ENCODE measurements at regions not wholly inside any gene's neighbourhood (a gene's known extent, or its start where the extent isn't known, plus 50 kb on each side); places are given as distances from the start of the nearest gene placed in this dataset.

GRCh38 chr4:126251169-126251568 lies 936.4 kb downstream of the FAT4 start:
- TF ChIP-seq ZNF671 (CRISPR knock-in tag; IDR thresholded peaks at IDR 0.05) (no peak), CREB1 (CRISPR knock-in tag; IDR thresholded peaks at IDR 0.05) (no peak), RELA (CRISPR knock-in tag; IDR thresholded peaks at IDR 0.05; ENCODE audit: borderline replicate concordance) (no peak), MLX (CRISPR knock-in tag; IDR thresholded peaks at IDR 0.05) (no peak), ZNF281 (CRISPR knock-in tag; IDR thresholded peaks at IDR 0.05) (no peak), NR3C1 (CRISPR knock-in tag; conservative IDR thresholded peaks at IDR 0.05; ENCODE audit: low read depth) (no peak), RORB (CRISPR knock-in tag; IDR thresholded peaks at IDR 0.05) (no peak), ATF2 (CRISPR knock-in tag; IDR thresholded peaks at IDR 0.05; ENCODE audit: borderline replicate concordance, low read depth) (no peak)
- TF ChIP-seq, protein P1, sequence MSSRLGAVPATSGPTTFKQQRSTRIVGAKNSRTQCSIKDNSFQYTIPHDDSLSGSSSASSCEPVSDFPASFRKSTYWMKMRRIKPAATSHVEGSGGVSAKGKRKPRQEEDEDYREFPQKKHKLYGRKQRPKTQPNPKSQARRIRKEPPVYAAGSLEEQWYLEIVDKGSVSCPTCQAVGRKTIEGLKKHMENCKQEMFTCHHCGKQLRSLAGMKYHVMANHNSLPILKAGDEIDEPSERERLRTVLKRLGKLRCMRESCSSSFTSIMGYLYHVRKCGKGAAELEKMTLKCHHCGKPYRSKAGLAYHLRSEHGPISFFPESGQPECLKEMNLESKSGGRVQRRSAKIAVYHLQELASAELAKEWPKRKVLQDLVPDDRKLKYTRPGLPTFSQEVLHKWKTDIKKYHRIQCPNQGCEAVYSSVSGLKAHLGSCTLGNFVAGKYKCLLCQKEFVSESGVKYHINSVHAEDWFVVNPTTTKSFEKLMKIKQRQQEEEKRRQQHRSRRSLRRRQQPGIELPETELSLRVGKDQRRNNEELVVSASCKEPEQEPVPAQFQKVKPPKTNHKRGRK (CRISPR knock-in tag; IDR thresholded peaks at IDR 0.05; ENCODE audit: borderline replicate concordance): no peak
- TF ChIP-seq, protein P2, sequence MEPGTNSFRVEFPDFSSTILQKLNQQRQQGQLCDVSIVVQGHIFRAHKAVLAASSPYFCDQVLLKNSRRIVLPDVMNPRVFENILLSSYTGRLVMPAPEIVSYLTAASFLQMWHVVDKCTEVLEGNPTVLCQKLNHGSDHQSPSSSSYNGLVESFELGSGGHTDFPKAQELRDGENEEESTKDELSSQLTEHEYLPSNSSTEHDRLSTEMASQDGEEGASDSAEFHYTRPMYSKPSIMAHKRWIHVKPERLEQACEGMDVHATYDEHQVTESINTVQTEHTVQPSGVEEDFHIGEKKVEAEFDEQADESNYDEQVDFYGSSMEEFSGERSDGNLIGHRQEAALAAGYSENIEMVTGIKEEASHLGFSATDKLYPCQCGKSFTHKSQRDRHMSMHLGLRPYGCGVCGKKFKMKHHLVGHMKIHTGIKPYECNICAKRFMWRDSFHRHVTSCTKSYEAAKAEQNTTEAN (CRISPR knock-in tag; IDR thresholded peaks at IDR 0.05): no peak
- TF ChIP-seq, protein P3, sequence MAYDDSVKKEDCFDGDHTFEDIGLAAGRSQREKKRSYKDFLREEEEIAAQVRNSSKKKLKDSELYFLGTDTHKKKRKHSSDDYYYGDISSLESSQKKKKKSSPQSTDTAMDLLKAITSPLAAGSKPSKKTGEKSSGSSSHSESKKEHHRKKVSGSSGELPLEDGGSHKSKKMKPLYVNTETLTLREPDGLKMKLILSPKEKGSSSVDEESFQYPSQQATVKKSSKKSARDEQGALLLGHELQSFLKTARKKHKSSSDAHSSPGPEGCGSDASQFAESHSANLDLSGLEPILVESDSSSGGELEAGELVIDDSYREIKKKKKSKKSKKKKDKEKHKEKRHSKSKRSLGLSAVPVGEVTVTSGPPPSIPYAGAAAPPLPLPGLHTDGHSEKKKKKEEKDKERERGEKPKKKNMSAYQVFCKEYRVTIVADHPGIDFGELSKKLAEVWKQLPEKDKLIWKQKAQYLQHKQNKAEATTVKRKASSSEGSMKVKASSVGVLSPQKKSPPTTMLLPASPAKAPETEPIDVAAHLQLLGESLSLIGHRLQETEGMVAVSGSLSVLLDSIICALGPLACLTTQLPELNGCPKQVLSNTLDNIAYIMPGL (CRISPR knock-in tag; IDR thresholded peaks at IDR 0.05): no peak
- POLR2A ChIA-PET: no interaction called here
- Mint-ChIP-seq H3K4me1 (no peaks in the 10 kb centered on the region), H3K4me3 (no peak overlapping the region), H3K27ac (no peak overlapping the region), H3K9me3 (peaks cover 11% of the 10 kb centered on the region; the same call in 1 of the 2 replicates), H3K27me3 (ENCODE audit: low read depth) (no peaks in the 10 kb centered on the region), H3K36me3 (no peaks in the 10 kb centered on the region)
- CTCF ChIA-PET: interaction anchor here (1.3 kb wide), 1 partner anchor 27 kb away, joined by 3 read pairs; no protein-coding TSS in a partner anchor
- ATAC-seq: no peak
- no peak for DNase-seq (ENCODE audit: low spot score)

DNA sequence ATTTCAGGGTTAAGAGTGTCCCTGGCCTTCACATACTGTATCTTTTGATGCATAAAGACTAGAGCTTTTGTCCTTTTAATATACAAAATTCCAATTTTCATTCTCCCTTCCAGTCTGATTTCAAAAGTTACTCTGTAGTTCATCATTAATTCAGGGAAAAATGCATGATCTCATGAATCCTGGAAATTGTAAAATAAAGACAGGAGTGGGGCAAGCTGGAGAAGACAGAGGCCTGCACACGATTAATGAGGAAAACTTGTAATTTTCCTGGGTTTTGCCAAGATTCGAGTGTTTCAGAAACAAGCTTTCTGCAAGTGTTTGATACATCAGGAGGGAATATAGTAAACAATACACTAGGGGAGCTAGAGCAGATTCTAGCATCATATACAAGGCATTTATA lies 947.9 kb downstream of the FAT4 start:
- ATAC-seq (no peak), DNase-seq (ENCODE audit: low spot score) (no peak)
- no peak overlapping the region for H3K4me3 Mint-ChIP-seq
- H3K27me3 Mint-ChIP-seq (ENCODE audit: low read depth): no peaks in the 10 kb centered on the region
- TF ChIP-seq ESRRA (CRISPR knock-in tag; IDR thresholded peaks at IDR 0.05; ENCODE audit: borderline replicate concordance) (no peak), MLX (CRISPR knock-in tag; IDR thresholded peaks at IDR 0.05) (no peak), GRHL2 (CRISPR knock-in tag; IDR thresholded peaks at IDR 0.05; ENCODE audit: insufficient replicate concordance, severe bottlenecking) (no peak), TEAD1 (CRISPR knock-in tag; IDR thresholded peaks at IDR 0.05) (no peak), ZNF317 (CRISPR knock-in tag; IDR thresholded peaks at IDR 0.05; ENCODE audit: borderline replicate concordance, low read depth) (no peak)
- TF ChIP-seq, protein P4, sequence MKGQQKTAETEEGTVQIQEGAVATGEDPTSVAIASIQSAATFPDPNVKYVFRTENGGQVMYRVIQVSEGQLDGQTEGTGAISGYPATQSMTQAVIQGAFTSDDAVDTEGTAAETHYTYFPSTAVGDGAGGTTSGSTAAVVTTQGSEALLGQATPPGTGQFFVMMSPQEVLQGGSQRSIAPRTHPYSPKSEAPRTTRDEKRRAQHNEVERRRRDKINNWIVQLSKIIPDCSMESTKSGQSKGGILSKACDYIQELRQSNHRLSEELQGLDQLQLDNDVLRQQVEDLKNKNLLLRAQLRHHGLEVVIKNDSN (CRISPR knock-in tag; IDR thresholded peaks at IDR 0.05): no peak
- ChIA-PET CTCF (no interaction called here), POLR2A (no interaction called here)
- no peaks in the 10 kb centered on the region for H3K9me3 Mint-ChIP-seq
- no peak overlapping the region for H3K27ac Mint-ChIP-seq
- H3K4me1 Mint-ChIP-seq: no peaks in the 10 kb centered on the region
- no peaks in the 10 kb centered on the region for H3K36me3 Mint-ChIP-seq
